OCI-LY1 (cell line): ENCODE measurements at regions not wholly inside any gene's neighbourhood (a gene's known extent, or its start where the extent isn't known, plus 50 kb on each side); places are given as distances from the start of the nearest gene placed in this dataset.

Experiments
- H2AFZ ChIP-seq: fragments of 200-600 bp; sonication (generic), shearing (Covaris generic); 2 replicates; pipeline ENCODE4 v1.6.0; 2014; ENCODE audit warnings: antibody characterized with exemption, mild to moderate bottlenecking, low read length
- H3F3A ChIP-seq: fragments of 200-600 bp; sonication (generic), shearing (Covaris generic); 2 replicates; pipeline ENCODE4 v1.6.0; 2014; ENCODE audit warnings: mild to moderate bottlenecking, antibody characterized with exemption, low read length, moderate library complexity; ENCODE audit not compliant: insufficient read depth
- H3K27ac ChIP-seq: fragments of 200-600 bp; sonication (generic); 2 replicates; pipeline ENCODE4 v1.5.1; 2014; ENCODE audit warnings: low read length, mixed run types, mild to moderate bottlenecking, low read depth; ENCODE audit not compliant: poor library complexity, severe bottlenecking
- H3K27me3 ChIP-seq: fragments of 200-600 bp; sonication (generic); 2 replicates; pipeline ENCODE4 v1.6.0; 2014; ENCODE audit warnings: antibody characterized with exemption, mild to moderate bottlenecking, low read length, moderate library complexity; ENCODE audit not compliant: insufficient read depth
- H3K36me3 ChIP-seq: fragments of 200-600 bp; sonication (generic); 2 replicates; pipeline ENCODE4 v1.6.1; 2014; ENCODE audit warnings: mild to moderate bottlenecking, antibody characterized with exemption, low read length, moderate library complexity, mixed read lengths; ENCODE audit not compliant: insufficient read depth
- H3K4me1 ChIP-seq: fragments of 200-600 bp; sonication (generic); 2 replicates; pipeline ENCODE4 v1.5.1; 2014; ENCODE audit warnings: mild to moderate bottlenecking, low read length, moderate library complexity; ENCODE audit not compliant: insufficient read depth, severe bottlenecking
- H3K4me2 ChIP-seq: fragments of 200-600 bp; sonication (generic), shearing (Covaris generic); 2 replicates; pipeline ENCODE4 v1.6.1; 2014; ENCODE audit warnings: low read length
- H3K4me3 ChIP-seq: fragments of 200-600 bp; sonication (generic); 2 replicates; pipeline ENCODE4 v1.5.1; 2014; ENCODE audit warnings: low read length, low read depth, mild to moderate bottlenecking, mixed read lengths; ENCODE audit not compliant: poor library complexity, severe bottlenecking
- H3K79me2 ChIP-seq: fragments of 200-600 bp; shearing (Covaris generic); 2 replicates; pipeline ENCODE4 v1.6.1; 2016; ENCODE audit warnings: mixed run types, low read length, mixed read lengths; ENCODE audit not compliant: insufficient read depth
- H3K9ac ChIP-seq: fragments of 200-600 bp; sonication (generic), shearing (Covaris generic); 2 replicates; pipeline ENCODE4 v1.6.1; 2014; ENCODE audit warnings: mild to moderate bottlenecking, low read length, mixed read lengths
- H3K9me2 ChIP-seq: fragments of 200-600 bp; sonication (generic), shearing (Covaris generic); 2 replicates; pipeline ENCODE4 v1.6.1; 2014; ENCODE audit warnings: low read depth, mild to moderate bottlenecking, low read length, mixed read lengths
- H3K9me3 ChIP-seq: fragments of 200-600 bp; shearing (Covaris generic); 2 replicates; pipeline ENCODE4 v1.6.1; 2014; ENCODE audit warnings: low read length, mixed read lengths
- H4K20me1 ChIP-seq: fragments of 200-600 bp; sonication (generic), shearing (Covaris generic); 2 replicates; pipeline ENCODE4 v1.6.0; 2016; ENCODE audit warnings: mild to moderate bottlenecking, low read length; ENCODE audit not compliant: insufficient read depth
- CTCF ChIP-seq: fragments of 200-600 bp; sonication (generic), shearing (Covaris generic); IDR thresholded peaks from 2 replicates; pipeline ENCODE4 v1.5.1; 2017; ENCODE audit warnings: mild to moderate bottlenecking, antibody characterized with exemption, low read length, moderate library complexity, mixed read lengths
- EZH2 ChIP-seq: fragments of 200-600 bp; sonication (generic), shearing (Covaris generic); IDR thresholded peaks from 2 replicates; pipeline ENCODE4 v1.8.0; 2017; ENCODE audit warnings: borderline replicate concordance, mixed run types, mild to moderate bottlenecking, antibody characterized with exemption, low read length, moderate library complexity, mixed read lengths

- Histone ChIP-seq H3K27ac (no peak overlapping the region), H3K36me3 (no peaks in the 10 kb centered on the region), H3K79me2 (no peaks in the 10 kb centered on the region), H3K9me3 (no peaks in the 10 kb centered on the region), H2AFZ (no peak overlapping the region), H3K27me3 (no peaks in the 10 kb centered on the region), H3K4me2 (no peak overlapping the region), H4K20me1 (no peaks in the 10 kb centered on the region), H3K4me1 (no peaks in the 10 kb centered on the region), H3K9ac (no peak overlapping the region), H3F3A (no peaks in the 10 kb centered on the region), H3K4me3 (no peak overlapping the region), H3K9me2 (no peaks in the 10 kb centered on the region)
- TF ChIP-seq EZH2 (no peak), CTCF (no peak)
Observed at GRCh38 chr4:14269824-14270223, 642.3 kb upstream of the BOD1L1 start.

- Histone ChIP-seq H3K36me3 (no peaks in the 10 kb centered on the region), H3K27me3 (no peaks in the 10 kb centered on the region), H3F3A (no peaks in the 10 kb centered on the region), H3K27ac (no peak overlapping the region), H3K4me2 (no peak overlapping the region), H3K79me2 (no peaks in the 10 kb centered on the region), H3K4me1 (no peaks in the 10 kb centered on the region), H3K4me3 (no peak overlapping the region), H3K9me2 (no peaks in the 10 kb centered on the region), H3K9ac (no peak overlapping the region), H4K20me1 (no peaks in the 10 kb centered on the region), H2AFZ (no peak overlapping the region), H3K9me3 (no peaks in the 10 kb centered on the region)
- no peak for TF ChIP-seq CTCF
- TF ChIP-seq EZH2 = no peak
Observed at GRCh38 chr4:14272206-14272605, 644.7 kb upstream of the BOD1L1 start.

GRCh38 chr4:14277505-14277904 is 650.0 kb upstream of the BOD1L1 start:
- TF ChIP-seq EZH2 = no peak
- TF ChIP-seq CTCF = no peak
- Histone ChIP-seq H3K27ac (no peak overlapping the region), H3K4me3 (no peak overlapping the region), H3K4me1 (no peaks in the 10 kb centered on the region), H3F3A (no peaks in the 10 kb centered on the region), H3K9ac (no peak overlapping the region), H3K27me3 (no peaks in the 10 kb centered on the region), H3K4me2 (no peak overlapping the region), H4K20me1 (no peaks in the 10 kb centered on the region), H3K9me2 (no peaks in the 10 kb centered on the region), H2AFZ (no peak overlapping the region), H3K79me2 (no peaks in the 10 kb centered on the region), H3K9me3 (no peaks in the 10 kb centered on the region), H3K36me3 (no peaks in the 10 kb centered on the region)
